ENCODE measurements at regions not wholly inside any gene's neighbourhood (a gene's known extent, or its start where the extent isn't known, plus 50 kb on each side); places are given as distances from the start of the nearest gene placed in this dataset.

DNA sequence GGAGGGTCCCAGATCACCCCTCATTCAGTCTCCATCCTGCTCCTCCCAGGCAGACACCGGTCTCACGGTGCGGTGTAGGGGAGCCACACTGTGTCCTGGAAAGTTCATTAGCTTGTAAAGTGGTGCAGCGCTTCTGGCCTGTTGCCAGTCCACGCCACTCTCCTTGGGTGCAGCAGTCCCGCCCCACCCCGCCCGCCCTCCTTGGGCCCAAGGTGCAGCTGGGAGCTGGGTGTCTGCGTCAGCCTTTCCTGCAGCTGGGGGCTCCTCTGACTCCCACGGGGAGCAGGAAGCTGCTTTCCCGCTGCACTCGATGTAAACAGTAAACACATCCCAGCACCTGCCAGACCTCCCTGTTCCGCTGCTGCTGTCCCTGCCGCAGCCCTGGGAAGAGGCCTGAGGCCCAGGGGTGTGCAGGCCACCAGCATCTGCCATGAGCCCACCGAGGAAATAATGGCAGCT, 53.8 kb upstream of the ASB18 start:
- DNase-seq: no peak

DNA sequence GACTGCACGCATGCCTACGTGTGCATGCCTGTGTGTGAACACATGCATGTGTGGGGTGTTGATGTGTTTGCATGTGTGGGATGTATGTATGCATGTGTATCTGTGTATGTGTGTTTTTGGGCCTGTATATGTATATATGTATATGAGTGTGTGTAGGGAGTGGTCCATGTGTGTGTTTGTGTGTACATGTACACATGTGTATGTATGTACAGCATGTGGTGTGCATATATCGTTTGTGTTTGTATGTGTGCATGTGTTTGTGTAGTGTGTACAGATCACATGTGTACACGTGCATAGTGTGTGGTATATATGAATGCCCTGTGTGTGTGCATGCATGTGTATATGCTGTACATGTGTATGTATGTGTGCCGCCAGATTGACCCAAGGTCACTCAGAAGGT, 54.2 kb upstream of the ASB18 start:
- no peak for DNase-seq

DNA sequence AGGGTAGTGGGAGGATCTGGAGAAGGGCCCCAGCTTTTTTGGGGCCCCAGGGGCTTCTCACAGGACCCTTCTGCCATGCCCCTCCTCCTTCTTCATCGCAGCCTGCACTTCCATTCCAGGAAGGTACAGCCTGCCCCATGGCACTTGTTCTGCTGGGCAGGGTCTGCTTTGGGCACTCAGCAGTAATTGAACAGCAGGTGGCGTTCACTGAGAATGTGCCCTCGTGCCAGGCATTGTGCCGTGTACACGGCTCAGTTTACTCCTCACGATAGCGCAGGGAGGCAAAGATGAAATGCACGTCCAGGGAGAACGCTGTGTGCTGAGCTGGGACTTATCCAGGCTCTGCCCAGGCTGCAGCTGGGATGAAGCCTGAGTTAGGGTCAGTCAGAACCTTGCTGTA, 54.8 kb upstream of the ASB18 start:
- no peak for DNase-seq

DNA sequence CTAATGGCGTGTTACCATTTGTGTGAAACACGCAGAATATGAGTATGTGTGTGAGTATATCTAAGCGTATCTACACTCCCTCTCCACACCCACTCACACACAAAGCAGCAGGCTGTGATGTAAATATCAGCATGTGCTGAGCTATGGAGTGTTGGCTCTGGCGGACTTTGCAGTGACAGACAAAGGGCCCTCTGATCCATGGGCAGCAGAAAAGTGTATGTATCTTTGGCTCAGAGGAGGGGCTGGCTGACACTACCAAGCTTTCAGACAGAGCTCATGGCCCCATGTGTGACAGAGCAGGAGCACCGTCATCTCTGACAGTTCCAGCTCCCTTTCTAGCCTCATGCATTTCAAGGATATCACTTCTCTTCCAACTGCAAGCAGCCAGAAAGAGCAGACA, 57.2 kb upstream of the ASB18 start:
- DNase-seq: no peak

DNA sequence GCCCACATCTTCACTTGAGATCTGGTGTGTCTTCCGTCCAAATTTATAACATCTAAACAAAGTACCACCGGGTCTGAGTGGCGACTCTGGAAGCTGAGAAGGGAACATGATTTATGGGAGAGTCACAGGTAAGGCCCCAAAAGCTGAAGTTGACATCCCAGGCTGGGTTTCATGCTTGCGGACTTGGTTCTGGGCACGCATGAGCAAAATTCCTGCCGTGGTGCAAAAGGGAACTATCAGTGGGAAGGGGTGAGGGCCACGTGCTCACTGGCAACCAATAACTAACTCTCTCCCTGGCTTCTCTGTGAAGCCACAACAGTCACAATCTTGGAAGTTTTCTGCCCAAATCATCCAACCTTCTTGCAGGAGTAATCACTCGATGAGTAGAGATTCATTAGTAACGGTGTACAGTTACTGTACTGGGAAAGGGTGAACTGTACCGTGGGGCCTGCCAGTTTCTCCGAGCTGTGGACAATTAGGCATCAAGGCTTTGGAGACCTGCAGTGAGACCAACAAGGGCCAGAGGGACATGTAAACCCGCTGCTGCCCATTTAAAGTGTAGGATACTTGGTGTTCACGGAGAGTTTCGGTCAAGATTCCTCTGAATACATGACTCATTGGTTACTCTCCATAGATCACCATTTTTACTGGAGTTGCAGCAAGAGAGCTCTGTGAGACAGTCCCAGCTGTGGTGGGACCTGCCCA, 69.4 kb upstream of the ASB18 start:
- DNase-seq: no peak

DNA sequence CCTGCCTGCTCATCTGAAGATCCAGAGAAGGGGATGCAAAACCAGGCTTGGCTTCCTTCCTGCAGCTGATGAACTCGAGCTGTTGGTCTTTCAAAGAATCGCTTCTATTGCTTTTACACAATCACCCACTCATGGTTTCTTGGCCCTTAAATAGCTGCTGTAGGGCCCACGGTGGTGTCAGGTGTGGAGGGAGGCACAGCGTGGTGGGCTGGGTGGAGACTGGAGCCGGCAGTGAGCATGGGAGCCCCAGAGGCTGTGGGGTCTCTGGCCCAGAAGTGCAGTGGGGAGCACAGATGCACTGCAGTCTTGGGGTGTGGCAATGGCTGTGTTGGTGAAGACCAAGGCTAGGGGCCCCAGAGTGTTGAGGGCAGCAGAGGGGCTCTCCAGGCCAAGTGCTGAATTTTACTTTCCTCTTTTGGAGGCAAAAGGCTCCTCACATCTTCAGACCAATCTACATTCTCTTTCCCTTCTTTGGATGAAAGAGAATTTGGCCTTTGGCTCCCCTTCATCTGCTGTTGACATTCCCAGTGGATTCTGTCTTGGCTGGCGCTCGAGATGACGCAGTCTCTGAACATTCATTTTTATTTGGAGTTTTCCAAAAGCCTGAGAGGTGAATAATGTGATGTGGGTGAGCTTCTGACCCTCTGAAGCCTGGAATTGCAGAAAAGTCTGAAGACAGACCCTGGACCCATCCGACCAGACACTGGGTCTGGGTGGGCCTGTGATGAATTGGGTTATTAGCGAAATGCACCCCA, 70.1 kb upstream of the ASB18 start:
- DNase-seq: peak; percentile 15

DNA sequence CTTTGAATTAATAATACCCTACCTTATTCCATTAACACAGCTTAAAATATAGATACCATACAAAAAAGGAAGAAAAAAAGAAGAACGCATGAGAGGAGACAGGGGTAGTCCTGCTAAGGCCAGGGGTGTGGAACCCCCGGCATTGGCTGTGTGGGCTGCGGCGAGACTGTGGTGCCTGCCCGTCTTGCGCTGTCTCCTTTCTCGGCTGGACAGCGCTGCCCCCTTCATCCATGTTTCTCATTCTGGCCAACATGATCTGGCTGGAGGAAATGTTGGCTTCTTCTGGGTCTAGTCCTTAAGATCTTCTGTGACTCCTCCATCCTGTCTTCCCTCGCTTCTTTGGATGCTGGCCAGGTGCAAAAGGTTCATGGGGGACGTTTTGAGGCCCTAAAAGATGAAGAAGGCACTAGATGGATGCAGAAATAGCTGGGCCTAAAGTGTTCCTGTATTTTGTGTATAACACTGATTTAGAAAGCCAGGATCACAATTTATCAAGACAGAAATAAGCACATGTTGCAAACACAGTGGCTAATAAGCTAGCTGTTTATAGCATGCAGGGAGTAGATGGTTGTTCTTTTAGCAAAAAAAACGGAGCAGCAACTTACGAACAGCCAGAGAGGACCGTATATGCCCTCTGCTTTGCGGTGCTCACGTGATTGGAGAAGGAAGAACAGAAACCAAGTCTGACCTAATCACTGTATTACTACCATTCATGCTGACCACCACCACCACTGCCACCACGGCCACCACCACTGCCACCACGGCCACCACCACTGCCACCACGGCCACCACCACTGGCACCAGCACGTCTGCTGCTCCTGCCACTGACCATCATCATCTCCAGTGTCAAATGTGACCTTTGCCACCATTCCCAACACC, 71.7 kb upstream of the ASB18 start:
- DNase-seq: no peak

DNA sequence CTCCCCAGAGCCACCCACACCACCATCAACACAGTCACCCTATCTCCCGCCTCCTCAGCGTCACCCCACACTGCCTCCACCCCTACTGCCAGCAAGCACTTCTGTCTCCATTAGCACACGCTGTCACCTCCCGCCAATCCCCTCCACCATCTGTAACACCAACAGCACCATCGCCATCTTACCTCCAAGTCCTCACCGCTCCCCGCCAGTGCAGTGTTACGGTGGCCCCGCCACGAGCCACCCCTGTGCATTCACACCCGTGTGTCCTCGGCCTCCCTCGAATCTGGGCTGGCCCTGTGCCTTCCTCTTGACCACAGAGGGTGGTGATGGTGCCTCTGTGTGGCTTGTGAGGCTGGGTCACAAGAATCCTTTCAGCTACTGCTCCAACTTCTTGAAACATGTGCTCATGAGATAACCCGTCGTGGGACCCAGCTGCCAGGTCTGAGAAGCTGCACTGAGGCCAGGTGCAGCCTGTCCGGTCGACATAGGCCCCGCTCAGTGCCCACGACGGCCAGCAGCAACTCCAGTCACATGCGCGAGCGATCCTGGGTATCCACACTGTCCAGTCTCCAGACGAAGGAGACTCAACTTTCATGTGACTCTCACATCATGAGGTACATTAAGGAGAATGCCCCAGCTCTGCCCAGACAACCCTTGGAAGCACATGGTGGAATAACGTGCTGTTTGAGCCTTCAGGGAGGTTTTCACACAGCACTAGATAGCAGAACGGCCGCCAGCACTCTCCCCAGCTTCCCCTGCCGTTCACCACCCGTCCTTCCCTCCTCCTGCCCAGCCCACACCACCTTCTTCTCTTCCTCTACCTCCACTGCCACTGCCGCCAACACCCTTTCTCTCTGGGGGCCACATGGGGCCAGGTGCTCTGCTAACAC, 72.6 kb upstream of the ASB18 start:
- no peak for DNase-seq

DNA sequence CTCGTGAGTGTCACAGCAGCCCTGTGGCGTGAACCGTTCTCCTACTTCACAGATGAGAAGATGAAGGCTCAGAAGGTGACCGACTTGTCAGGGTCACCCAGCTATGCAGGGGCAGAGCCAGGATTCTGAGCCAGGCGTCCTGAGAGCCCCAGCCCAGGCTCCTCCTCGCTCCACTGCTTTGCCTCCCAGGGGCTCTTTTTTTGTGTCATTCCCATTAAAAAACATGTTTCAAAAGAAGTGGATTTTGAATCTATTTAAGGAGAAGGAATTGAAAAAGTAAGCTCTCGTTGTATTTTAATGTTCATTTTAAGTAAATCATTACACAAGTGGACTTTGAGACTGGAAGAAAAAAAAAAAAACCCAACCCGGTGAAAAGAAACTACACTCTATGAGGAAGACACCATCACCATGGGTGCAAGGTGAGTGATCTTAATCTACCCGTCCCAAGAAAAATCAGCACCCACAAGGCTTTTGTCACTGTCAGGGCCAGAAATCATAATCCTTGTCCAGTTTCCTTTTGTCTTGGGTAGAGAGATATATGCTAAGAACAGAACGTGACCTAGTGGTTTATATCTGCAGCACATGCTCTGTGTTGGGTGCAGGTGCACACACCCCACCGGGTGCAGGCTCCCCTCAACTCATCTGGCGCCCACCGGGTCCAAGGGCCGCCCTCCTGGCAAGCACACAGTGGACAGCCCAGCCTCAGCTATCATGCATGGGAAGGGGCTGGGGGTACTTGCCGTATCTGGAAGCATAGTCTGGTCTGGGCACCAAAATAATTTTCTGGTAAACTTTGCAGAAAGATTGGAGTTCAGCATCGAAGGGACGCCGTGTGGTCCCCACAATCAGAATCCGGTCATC, 73.5 kb upstream of the ASB18 start:
- no peak for DNase-seq

DNA sequence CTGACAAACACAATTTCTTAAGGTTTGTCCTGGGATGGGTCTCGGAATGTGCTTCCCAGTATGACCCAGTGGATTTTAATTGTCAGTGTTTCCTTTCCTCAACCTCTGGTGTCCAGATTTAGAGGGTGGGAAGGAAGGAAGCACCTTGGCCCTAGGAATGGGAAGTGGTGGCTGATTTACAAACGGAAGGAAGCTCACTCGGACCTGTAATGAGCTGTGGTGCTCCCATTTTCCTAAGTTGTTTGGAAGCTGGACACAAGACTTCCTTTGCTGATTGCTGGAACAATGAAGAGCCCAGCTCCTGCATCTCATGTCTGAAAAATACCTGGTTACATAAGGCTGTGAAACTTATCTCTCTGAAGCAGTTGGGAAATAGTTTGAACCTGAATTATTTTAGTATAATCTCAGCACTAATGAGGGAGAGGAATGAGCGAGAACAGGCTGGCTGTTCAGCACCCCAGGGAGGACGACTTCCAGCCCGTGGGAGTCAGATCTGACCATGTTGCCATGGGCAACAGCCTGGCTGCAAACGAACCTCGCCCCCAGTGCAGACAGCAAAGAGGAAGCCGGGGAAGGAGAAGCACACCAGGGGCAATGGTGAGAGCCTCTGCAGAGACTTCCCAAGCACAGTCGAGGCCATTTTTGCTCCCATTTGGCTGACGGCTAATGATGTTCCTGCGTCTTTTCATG, 74.4 kb upstream of the ASB18 start:
- DNase-seq: no peak

DNA sequence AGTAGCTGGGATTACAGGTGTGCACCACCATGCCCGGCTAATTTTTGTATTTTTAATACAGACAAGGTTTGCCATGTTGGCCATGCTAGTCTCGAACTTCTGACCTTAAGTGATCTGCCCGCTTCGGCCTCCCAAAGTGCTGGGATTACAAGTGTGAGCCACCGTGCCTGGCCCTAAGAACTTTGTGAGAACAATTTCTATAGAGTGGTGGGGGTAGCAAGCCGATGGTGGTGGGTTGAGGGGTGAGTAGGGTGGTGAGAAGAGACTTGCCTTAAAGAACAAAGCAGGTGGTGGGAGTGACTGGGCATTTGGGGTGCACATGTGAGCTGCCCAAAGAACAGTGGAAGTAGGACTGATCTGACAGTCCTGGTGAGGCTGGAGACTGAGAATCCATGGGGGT, 76.0 kb upstream of the ASB18 start:
- DNase-seq: no peak

DNA sequence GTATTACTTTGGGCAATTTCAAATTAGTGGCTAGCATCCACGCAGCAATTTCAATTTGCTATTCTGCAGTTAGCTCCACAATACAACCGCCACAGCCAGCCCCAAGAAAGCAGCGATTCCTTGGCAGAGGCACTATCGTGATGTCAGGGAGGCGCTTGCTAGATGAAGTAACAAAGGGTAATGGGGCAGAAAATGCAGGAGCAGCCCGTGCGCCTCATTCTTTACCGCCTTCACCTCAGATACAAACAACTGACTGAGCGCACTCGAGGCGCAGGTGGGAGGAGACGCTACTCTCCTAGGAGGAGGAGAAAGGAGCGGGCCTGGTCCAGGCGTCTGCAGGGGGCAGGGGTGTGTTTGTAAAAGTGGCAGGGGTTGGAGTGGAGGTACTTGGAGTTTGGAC, 76.9 kb upstream of the ASB18 start:
- DNase-seq: no peak

DNA sequence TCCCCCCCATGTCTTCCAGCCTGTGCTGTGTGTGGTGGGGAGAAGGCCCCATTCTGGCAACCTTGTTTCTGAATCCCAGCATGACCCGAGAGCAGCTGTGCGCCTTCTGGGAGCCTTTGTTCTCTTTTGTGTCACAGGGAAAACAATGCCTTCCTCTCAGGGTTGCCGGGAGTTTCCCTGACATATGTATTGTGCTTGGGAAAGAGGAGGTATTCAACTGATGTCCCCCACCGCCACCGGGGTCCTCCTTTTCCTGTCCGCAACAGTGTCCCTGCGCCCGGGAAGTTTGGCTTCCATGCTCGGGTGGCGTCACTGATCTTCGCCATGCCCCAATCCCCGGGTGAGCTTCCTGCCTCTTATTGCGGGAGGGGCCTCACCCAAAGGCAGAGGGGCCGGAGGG, 77.5 kb upstream of the ASB18 start:
- no peak for DNase-seq

DNA sequence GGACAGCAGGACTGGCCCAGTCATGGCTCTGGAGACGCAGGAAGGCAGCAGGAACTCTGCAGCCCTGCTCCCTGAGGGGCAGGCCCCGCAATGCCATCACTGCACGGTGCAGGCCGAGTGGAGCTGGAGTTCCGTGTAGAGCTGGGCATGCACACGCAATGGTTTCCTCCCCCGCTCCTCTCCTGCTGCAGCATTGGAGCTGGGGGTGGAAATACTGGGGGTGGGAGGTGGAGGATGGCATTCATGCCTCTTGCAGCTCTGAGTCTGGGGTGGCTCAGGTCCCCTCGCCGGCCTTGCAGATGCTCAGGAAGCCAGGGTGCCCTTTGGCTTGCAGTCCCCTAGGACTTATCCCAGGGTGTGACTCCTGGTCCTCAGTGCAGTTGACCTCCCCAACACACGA, 78.3 kb upstream of the ASB18 start:
- no peak for DNase-seq

DNA sequence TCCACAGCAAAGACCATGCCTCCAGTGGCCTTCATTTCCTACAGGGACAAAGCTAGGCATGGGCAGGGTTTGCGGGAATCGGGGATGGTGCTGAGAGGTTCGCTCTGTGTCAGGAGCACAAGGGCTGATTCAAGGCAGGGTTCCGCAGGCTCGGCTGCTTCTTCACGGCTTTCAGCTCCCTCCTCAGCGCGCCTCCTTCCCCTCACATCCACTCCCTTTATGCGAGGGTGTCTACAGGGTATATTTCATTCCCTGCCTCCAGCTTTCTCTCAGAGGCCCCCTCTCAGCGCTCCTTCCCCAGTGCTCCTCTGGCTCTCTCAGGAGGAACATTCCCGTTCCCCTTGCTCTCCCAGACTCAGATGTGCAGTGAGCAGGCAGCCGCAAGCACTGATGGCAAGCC, 78.7 kb upstream of the ASB18 start:
- no peak for DNase-seq

DNA sequence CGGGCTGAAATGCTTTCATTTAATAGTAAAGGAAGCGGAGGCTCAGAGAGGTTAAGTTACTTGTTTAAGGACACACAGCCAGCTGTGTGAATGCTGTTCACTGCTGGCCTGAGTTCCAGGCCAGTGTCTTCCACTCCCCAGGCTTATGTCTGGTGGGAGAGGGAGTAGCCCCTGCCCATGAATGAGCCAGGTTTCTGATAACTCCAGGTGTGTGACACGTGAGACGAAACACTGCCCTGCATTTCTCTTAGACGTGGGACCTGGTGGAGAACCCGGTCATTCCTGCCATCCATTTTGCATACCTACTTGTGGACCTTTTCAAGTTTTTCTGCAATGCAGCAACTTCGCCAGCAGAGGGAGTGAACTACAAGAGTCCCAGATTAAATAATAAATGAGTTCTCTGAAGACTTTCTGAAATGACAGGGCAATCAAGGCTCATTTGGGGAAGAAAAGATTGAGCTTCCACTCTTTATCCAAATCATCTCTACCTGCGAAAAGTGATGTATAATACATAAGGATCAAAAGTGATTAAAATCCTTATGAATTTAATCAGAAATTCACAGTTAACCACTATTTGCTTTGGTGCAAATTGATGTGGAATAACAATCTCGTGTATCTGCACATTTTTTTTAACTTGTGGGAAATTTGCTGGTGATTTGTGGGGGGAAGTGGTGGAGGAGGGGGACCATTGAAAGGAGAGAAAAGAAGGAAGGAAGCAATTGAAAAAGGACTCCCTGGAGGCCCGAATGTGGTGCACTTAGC, 79.4 kb upstream of the ASB18 start:
- DNase-seq: no peak

DNA sequence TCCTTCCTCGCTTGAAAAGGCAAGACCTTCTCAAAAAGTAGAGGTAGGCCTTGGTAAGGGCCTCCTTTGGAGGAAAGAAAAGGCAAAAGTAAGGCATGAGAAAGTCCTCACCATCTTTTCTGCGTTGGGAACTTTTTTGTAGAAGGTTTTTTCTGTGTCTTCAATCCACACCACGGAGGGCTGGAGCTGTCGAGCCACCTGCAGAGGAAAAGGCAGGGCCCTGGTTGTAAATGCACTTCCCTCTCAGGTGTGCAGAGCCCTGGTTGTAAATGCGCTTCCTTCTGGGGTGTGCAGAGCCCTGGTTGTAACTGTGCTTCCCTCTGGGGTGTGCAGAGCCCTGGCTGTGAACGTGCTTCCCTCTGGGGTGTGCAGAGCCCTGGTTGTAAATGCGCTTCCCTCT, 80.2 kb upstream of the ASB18 start:
- no peak for DNase-seq

DNA sequence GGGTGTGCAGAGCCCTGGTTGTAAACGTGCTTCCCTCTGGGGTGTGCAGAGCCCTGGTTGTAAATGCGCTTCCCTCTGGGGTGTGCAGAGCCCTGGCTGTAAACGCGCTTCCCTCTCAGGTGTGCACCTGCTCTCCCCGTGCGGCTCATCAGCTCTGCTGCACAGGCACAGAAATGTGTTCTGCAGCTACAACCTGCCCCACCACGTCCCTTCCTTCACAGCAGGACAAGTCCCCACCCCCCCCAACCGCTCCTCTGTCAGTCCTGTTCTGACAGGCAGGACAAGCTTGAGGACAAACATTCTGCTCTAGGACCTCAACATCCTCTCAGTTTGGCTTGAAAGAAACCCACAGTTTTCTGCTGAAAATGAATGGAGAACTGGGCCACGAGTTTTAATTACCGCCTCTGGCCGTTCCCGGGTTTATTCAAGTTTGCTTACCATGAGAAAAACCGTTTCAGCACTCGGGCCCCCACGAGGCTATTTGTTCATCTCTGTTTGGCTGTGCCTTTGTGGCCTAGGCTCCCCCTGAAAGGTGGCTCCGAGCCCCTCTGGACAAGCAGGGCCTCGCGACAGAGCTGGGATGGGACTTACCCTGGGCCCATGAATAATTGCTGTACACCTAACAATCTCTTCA, 81.0 kb upstream of the ASB18 start:
- no peak for DNase-seq

DNA sequence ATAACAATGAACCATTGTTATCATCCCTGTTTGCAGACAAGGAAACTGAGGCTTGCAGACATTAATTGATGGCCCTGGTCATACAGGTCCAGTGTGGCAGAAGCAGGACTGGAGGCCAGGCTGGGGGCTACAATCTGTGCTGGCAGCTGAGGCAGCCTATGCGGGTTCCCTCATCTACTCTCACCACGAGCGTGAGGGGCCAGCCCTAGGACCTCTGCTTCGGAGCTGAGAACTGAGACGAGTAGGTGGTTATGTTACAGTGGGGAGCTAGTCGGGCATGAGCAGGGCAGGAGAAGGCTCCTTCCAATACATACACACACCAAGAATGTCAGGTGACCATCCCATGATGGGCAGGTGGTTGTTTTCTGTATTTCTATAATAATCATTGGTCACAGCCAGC, 82.2 kb upstream of the ASB18 start:
- no peak for DNase-seq

DNA sequence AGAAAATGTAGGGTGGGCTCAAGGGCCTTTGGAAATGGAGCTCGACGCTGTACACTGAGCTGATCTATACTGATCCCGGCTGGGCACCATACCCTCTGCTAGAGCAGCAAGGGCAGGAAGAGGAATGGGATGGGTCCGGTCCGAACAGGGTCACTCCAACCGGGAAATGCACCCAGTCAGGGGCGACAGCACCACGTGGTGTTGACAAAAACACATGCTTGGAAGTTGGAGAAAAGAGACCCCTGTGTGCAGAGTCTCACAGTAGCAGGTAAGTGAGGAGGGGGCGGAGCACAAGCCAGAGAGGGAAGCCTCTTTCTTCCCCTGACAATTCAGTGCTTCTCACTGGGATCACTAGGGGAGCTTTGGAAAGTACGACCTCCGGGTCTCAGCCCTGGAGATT, 84.1 kb upstream of the ASB18 start:
- no peak for DNase-seq

All from GOT3 (cell line).